ENCODE measurements at regions not wholly inside any gene's neighbourhood (a gene's known extent, or its start where the extent isn't known, plus 50 kb on each side); places are given as distances from the start of the nearest gene placed in this dataset.

GRCh38 chr4:125780164-125780563 lies 465.4 kb downstream of the FAT4 start:
- Mint-ChIP-seq H3K4me1 (no peaks in the 10 kb centered on the region), H3K9me3 (peaks cover 21% of the 10 kb centered on the region), H3K27ac (no peak overlapping the region), H3K4me3 (no peak overlapping the region), H3K27me3 (ENCODE audit: low read depth) (no peaks in the 10 kb centered on the region), H3K36me3 (ENCODE audit: low read depth) (peaks cover 4% of the 10 kb centered on the region)
- no peak for TF ChIP-seq CTCF (IDR thresholded peaks at IDR 0.05; ENCODE audit: unreplicated experiment in 3 of 3)

GRCh38 chr4:125780747-125781146 lies 466.0 kb downstream of the FAT4 start:
- no peaks in the 10 kb centered on the region for H3K4me1 Mint-ChIP-seq
- TF ChIP-seq CTCF (IDR thresholded peaks at IDR 0.05; ENCODE audit: unreplicated experiment in 3 of 3), result no peak
- H3K27me3 Mint-ChIP-seq (ENCODE audit: low read depth), result no peaks in the 10 kb centered on the region
- no peak overlapping the region for H3K4me3 Mint-ChIP-seq
- no peak overlapping the region for H3K27ac Mint-ChIP-seq
- peaks cover under 1% of the 10 kb centered on the region for H3K36me3 Mint-ChIP-seq (ENCODE audit: low read depth)
- peaks cover 16% of the 10 kb centered on the region for H3K9me3 Mint-ChIP-seq

GRCh38 chr4:125781651-125782050 lies 466.9 kb downstream of the FAT4 start:
- Mint-ChIP-seq H3K27me3 (ENCODE audit: low read depth) (no peaks in the 10 kb centered on the region), H3K4me1 (no peaks in the 10 kb centered on the region), H3K36me3 (ENCODE audit: low read depth) (no peaks in the 10 kb centered on the region), H3K27ac (no peak overlapping the region), H3K9me3 (peaks cover 13% of the 10 kb centered on the region), H3K4me3 (no peak overlapping the region)
- no peak for TF ChIP-seq CTCF (IDR thresholded peaks at IDR 0.05; ENCODE audit: unreplicated experiment in 3 of 3)

GRCh38 chr4:125784741-125785140 lies 470.0 kb downstream of the FAT4 start:
- H3K4me1 Mint-ChIP-seq, result peaks cover 5% of the 10 kb centered on the region
- no peaks in the 10 kb centered on the region for H3K27me3 Mint-ChIP-seq (ENCODE audit: low read depth)
- TF ChIP-seq CTCF (IDR thresholded peaks at IDR 0.05; ENCODE audit: unreplicated experiment in 3 of 3), result no peak
- H3K27ac Mint-ChIP-seq, result no peak overlapping the region
- no peak overlapping the region for H3K4me3 Mint-ChIP-seq
- no peaks in the 10 kb centered on the region for H3K36me3 Mint-ChIP-seq (ENCODE audit: low read depth)
- H3K9me3 Mint-ChIP-seq, result no peaks in the 10 kb centered on the region

GRCh38 chr4:125787707-125788106 lies 473.0 kb downstream of the FAT4 start:
- H3K4me1 Mint-ChIP-seq, result peaks cover 5% of the 10 kb centered on the region
- no peak for TF ChIP-seq CTCF (IDR thresholded peaks at IDR 0.05; ENCODE audit: unreplicated experiment in 3 of 3)
- no peak overlapping the region for H3K4me3 Mint-ChIP-seq
- no peak overlapping the region for H3K27ac Mint-ChIP-seq
- H3K9me3 Mint-ChIP-seq, result no peaks in the 10 kb centered on the region
- H3K36me3 Mint-ChIP-seq (ENCODE audit: low read depth), result no peaks in the 10 kb centered on the region
- H3K27me3 Mint-ChIP-seq (ENCODE audit: low read depth), result no peaks in the 10 kb centered on the region

- Mint-ChIP-seq H3K9me3 (no peaks in the 10 kb centered on the region), H3K27ac (peak overlapping the region in 1 of 3 experiments; percentile 21), H3K36me3 (ENCODE audit: low read depth) (no peaks in the 10 kb centered on the region), H3K27me3 (ENCODE audit: low read depth) (no peaks in the 10 kb centered on the region), H3K4me1 (peaks cover 5% of the 10 kb centered on the region), H3K4me3 (no peak overlapping the region)
- no peak for TF ChIP-seq CTCF (IDR thresholded peaks at IDR 0.05; ENCODE audit: unreplicated experiment in 3 of 3)
These were observed 474.3 kb downstream of the FAT4 start for GRCh38 chr4:125789023-125789422.

Data from nephron (organoid).